ENCODE measurements at regions not wholly inside any gene's neighbourhood (a gene's known extent, or its start where the extent isn't known, plus 50 kb on each side); places are given as distances from the start of the nearest gene placed in this dataset.

GRCh38 chr18:55795101-55795669, 207.2 kb upstream of the TCF4 start:
- TF ChIP-seq, protein P1, sequence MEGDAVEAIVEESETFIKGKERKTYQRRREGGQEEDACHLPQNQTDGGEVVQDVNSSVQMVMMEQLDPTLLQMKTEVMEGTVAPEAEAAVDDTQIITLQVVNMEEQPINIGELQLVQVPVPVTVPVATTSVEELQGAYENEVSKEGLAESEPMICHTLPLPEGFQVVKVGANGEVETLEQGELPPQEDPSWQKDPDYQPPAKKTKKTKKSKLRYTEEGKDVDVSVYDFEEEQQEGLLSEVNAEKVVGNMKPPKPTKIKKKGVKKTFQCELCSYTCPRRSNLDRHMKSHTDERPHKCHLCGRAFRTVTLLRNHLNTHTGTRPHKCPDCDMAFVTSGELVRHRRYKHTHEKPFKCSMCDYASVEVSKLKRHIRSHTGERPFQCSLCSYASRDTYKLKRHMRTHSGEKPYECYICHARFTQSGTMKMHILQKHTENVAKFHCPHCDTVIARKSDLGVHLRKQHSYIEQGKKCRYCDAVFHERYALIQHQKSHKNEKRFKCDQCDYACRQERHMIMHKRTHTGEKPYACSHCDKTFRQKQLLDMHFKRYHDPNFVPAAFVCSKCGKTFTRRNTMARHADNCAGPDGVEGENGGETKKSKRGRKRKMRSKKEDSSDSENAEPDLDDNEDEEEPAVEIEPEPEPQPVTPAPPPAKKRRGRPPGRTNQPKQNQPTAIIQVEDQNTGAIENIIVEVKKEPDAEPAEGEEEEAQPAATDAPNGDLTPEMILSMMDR (IDR thresholded peaks at IDR 0.05) = no peak
- no peak for TF ChIP-seq POLR2A (IDR thresholded peaks at IDR 0.05)
- TF ChIP-seq POLR2AphosphoS5 (IDR thresholded peaks at IDR 0.05) = no peak
- no peak for TF ChIP-seq EP300 (IDR thresholded peaks at IDR 0.05)

Measured in gastroesophageal sphincter (tissue), 3 donors.